Stromal cell of bone marrow (primary cell): ENCODE measurements at regions not wholly inside any gene's neighbourhood (a gene's known extent, or its start where the extent isn't known, plus 50 kb on each side); places are given as distances from the start of the nearest gene placed in this dataset.

Source experiments
- DNase-seq: peaks from one replicate; pipeline ENCODE4 v3.0.0-alpha.2; 2012; ENCODE audit warnings: low read depth

DNA sequence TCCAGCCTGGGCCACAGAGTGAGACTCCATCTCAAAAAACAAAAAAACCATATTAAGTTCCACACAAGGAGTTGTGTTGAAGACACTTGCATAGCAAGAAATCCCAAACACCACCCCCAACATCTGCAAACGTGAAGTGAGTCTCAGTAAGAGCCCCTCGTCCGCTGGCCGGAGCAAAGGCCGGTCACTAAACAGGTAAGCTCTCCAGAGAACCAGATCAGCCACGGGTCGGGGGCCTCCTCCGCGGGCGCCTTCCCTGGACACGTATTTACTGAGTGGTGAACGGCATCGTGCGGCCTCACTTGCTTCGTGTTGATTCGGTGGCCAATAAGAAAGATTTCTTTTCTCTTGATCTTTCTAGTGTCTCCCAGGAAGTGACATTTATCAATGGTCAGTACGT lies 93.6 kb downstream of the MRPL36 start:
- no peak for DNase-seq

DNA sequence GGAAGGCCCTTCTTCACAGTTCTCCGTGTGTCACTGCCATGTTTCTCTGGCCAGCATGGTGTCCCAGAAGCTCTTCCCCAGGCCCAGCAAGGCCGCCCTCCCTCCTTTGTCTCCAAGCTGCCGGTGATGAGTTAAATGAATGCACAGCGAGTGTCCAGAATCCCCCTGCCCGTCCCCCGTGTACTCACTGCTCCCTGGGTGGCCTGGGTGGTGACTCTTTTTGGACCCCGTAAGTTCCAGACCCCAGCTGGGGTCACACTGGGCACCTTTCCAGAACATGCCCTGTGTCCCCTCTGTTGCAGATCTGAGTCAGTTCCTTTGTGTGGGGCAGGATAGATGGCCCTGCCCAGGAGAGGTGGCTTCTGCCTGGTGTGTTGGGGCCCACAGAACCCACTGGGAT lies 95.0 kb downstream of the MRPL36 start:
- no peak for DNase-seq

DNA sequence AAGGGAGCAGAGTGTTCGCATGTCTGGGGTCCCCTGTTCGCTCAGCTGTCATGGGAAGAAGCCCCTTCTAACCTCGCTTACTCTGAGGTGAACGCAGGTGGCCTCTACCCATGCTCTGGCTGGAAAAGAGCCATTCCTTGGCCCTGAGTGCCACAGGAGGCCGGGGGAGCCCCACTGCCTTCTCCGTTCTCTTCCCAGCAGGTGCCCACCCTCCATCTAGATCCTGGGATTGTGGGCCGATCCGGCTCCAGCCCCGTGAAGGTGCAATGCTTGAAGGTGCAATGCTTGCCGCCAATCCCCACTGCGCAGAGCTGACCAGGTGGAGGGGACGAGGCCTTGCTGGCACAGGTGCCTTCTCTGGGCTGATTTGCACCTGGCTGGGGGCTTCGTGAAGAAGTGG lies 95.4 kb downstream of the MRPL36 start:
- DNase-seq, result no peak

GRCh38 chr5:1703352-1704050 lies 96.1 kb downstream of the MRPL36 start:
- no peak for DNase-seq

DNA sequence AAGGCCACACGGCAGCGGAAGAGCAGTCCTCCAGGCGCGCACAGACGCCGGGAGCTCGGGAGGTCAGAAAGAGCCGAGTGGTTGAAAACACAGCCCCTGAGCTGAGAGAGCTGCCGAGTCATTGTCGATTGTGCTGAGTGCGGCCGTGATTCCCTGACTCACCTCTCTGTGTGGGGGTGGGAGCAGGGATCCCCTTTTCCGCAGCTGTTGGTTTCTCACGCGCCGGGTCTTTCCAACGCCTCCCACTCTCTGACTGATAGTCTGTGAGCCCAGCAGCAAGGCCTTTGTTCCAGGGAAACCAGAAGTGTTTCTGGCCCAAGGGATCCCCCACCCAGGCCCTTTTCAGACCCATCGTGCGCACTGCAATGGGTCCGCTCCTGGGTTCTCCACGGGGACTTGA lies 97.3 kb downstream of the MRPL36 start:
- DNase-seq, result no peak

- DNase-seq, result no peak
Measured at GRCh38 chr5:1701884-1702283, 97.8 kb downstream of the MRPL36 start.

- no peak for DNase-seq
Measured at GRCh38 chr5:1701216-1701864, 98.3 kb downstream of the MRPL36 start.

DNA sequence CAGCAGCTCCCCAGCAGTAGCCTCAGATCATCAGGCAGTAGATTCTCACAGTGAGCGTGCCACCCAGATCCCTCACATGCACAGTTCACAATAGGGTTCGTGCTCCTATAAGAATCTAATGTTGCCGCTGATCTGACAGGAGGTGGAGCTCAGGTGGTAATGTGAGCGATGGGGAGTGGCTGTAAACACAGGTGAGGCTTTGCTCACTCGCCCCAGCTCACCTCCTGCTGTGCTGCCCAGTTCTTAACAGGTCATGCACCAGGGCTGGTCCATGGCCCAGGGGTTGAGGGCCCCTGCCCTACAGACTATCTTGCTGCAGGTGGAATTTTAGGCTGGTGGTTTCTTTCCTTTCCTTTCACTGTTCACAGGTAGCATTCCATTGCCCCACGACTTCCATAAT lies 100.2 kb downstream of the MRPL36 start:
- no peak for DNase-seq

DNA sequence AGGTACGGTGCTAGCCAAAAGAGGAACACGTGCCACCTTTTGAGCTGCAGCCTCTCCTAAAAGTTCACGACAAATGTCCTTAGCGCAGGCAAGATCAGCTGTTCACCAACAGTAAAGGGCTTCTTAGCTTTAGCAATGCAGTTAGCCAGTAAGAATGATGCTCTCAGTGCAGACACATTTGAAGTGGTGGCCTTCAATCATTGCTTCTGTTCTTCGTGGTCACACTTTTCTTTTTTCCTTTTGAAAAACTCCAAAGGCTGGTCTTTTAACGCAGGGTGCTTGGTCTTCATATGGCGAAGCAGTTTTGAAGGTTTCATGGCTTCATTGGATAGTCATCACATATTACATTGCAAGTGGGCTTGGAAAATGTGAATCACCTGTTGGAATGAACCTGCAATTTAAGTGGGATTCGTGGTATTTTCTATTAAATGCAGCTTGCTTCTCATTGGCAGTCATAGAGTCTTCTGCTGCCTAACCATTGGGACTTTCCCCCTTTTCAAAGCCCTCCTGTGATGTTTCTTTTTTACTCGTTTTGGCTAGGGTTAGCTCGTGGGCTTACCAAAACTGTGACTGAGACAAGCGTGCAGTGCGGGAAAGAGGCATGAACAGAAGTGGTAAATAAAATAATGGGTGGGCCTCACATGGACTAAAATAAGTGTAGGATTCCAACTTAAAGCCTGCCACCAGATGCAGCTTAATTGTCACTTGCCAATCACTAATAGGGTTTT lies 100.9 kb downstream of the MRPL36 start:
- DNase-seq, result no peak

GRCh38 chr5:1692381-1692780 lies 107.3 kb downstream of the MRPL36 start:
- DNase-seq, result no peak

GRCh38 chr5:1687301-1687970 lies 112.2 kb downstream of the MRPL36 start:
- DNase-seq, result no peak

DNA sequence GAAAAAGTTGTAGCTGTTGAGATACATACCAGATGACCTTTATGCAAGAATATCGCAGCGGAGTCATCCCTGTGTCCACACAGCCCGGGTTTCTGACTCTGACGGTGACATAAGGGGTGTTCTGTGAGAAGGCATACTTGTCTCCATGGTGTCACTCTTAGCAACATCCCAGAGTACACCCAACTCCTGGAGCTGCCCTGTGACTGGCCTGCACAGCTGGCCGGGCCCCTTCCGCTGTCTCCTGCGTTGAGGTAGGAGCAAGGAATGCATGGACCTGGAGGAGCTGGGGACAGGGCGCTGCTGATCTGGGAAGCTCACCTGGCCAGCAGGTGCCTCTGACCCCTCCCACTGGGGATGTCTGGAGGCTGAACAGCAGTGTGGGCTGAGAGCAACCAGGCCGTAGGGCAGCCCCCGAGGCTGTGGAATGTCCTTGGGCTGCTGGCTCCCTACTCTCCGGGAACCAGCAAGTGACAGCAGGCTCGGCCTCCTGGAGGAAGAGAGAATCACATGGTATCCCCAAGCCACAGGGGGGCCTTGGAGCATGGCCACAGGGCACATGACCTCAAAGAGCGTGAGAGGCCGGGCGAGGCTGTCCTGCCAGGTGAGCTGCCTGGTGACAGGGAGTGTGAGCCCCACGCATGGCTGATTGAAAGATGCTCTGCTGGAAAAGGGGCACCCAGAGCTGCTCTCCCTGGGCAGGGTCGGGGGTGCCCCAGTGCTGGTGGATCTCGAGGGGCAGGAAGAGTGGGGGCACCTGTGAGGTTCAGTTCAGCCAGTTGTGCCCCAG lies 113.4 kb downstream of the MRPL36 start:
- no peak for DNase-seq

DNA sequence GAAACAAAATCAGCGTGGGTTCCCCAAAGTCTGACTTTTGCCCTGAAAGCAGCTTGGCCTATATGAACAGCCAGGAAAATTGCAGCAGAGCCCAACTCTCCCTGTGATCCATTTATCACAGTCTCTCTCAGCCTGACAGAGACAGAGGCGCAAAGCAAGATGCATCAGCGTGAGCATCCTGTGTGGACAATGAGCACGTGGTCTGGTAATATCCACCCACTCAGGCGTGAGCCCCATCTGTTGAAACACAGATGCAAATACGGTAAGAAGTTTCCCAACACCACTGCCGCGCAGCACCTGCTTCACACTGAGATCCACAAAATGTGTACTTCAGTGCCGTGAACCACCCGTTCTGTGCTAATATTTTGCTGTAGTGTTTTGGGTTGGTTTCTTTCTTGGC lies 114.6 kb downstream of the MRPL36 start:
- DNase-seq, result no peak

DNA sequence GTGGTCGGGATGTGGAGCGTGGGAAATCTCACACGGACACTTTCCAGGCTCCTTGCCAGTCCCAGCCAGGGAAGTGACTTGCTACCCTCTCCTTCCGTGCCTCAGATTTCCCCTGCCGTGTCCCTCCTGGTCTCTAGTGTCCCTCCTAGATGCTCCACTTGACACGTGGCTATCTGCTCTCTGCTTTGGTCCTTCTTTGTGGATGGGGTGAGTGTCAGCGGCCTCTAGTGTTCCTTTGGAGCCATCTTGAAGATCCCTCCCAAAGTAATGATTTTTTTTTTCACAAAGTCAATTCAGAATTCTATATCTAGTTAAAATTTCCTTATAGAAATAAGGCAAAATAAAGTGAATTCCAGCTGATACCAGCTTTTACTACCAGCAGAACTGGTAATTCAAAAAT lies 117.7 kb downstream of the MRPL36 start:
- no peak for DNase-seq

- DNase-seq, result no peak
Measured at GRCh38 chr5:1673042-1673677, 126.5 kb downstream of the MRPL36 start.

- no peak for DNase-seq
Measured at GRCh38 chr5:1672396-1672795, 127.2 kb downstream of the MRPL36 start.

- no peak for DNase-seq
Measured at GRCh38 chr5:1671351-1671750, 128.3 kb downstream of the MRPL36 start.

- peak; percentile 21 for DNase-seq
Measured at GRCh38 chr5:1670351-1670750, 129.3 kb downstream of the MRPL36 start.

DNA sequence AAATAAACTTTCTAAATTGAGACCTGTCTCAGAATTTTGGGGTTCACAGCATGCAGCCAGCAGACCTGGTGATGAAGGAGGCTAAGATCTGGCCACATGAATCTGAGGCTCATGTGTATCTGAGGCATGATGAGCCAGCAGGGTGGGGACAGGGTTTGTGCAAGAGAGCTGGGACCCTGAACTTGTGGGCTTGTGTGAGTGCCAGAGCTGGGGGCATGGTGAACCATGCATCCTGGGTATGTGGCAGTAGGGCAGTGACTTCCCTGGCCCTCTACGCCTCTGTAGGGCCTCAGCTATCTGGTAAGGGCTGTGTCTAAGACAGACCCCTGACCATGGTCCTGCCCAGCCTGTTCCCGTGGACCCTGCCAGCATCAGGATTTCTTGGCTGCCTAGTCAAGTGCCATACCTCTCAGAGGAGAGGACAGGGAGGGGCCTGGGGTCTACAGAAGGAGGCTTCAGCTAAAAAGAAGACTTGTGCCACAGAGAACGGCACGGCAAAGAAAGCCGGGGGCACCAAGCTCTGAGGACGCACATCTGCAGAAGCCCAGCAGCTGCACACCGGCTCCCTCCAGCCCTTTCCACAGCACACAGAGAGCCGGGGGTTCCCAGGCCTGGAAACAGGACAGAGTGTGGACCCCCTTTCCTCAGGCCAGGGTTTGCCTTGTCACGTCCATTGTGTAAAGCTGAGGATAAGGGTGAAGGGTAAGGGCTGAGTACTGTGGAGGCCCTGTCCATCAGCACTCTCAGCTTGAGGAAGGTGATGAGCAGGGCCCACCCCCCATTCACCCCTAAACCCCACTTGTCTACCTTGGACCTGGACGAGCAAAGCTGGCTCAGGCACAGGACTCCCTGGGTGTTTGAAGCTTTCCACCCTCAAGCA lies 130.1 kb downstream of the MRPL36 start:
- DNase-seq, result no peak

GRCh38 chr5:1668141-1668721 lies 131.4 kb downstream of the MRPL36 start:
- DNase-seq, result no peak
